ENCODE measurements at regions not wholly inside any gene's neighbourhood (a gene's known extent, or its start where the extent isn't known, plus 50 kb on each side); places are given as distances from the start of the nearest gene placed in this dataset.
"Not testable (repeated sequence)": the region's sequence is repeated elsewhere in the genome, so short reads cannot be mapped to it uniquely, and the experiment has no call there.

DNA sequence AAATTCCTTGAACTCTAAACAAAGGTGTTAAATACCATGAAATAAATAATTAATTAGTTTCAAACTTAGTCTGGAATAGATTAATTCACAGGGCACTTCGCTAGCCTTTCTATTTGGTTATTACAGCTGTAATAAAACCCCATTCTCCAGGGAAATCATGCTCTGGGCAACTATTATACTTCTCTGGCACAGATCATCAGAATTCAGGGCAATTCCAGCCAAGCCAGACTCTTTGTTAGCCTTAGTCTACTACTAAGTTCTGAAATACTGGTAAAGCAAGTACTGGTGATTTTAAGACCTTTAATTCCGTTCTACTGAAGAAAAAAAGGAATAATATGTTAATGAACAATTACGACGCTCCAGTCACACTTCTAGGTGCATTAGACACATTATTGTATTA, 123.4 kb upstream of the PDE1A start:
- no peak for DNase-seq

DNA sequence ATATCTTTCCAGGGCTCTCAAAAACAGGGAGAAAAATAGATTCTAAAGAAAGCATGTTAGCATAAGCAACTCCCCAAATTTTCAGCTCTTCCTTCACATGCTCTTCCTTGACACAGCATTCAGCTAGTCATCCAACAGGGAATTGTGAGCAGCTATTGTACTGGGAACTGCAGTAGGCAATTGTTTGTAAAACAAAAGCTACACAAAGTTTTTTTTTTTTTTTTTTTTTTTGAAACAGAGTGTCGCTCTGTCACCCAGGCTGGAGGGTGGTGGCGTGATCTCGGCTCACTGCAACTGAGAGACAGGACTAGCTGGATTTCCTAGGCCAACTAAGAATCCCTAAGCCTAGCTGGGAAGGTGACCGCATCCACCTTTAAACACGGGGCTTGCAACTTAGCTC, 125.4 kb upstream of the PDE1A start:
- DNase-seq, result not testable (repeated sequence)

DNA sequence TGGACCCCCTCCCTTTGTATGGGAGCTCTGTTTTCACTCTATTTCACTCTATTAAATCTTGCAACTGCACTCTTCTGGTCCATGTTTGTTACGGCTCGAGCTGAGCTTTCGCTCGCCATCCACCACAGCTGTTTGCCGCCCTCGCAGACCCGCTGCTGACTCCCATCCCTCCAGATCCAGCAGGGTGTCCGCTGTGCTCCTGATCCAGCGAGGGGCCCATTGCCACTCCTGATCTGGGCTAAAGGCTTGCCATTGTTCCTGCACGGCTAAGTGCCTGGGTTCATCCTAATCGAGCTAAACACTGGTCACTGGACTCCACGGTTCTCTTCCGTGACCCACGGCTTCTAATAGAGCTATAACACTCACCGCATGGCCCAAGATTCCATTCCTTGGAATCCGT, 125.9 kb upstream of the PDE1A start:
- DNase-seq, result not testable (repeated sequence)

DNA sequence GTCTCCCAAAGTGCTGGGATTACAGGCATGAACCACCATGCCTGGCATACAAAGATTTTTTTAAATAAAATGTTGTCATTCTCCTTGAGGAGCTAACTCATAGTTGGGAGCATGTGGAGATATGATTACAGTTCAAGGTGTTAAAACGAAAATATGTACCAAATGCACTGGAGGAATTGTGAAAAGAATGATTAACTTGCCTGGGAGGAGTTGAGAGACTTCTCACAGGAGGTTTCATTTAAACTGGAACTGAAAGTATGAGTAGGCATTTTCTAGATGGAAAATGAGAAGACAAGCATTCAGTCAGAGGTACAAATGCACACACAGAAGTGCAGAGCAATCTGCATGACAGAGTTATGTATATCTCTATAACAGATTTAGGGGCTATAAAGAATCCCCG, 126.6 kb upstream of the PDE1A start:
- peak; percentile 4 to 68 (median 30) for DNase-seq

DNA sequence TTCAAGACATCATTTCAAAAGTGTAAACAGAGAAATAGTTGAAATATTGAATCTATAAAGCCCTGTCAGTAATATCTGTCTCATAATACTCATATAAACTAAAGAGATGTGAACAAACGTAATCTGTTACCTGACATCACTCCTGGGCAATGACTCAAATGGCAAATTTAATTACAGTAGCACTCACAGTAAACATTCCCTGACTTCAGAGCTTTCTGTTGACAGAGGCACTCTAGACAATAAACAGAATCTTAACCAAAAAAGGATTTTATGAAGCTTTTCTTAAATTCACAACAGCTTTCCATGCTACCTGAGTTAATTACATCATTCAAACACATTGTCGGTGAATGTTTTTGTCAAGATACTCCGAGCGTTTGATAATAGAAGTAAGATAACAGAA, 128.1 kb upstream of the PDE1A start:
- no peak for DNase-seq

DNA sequence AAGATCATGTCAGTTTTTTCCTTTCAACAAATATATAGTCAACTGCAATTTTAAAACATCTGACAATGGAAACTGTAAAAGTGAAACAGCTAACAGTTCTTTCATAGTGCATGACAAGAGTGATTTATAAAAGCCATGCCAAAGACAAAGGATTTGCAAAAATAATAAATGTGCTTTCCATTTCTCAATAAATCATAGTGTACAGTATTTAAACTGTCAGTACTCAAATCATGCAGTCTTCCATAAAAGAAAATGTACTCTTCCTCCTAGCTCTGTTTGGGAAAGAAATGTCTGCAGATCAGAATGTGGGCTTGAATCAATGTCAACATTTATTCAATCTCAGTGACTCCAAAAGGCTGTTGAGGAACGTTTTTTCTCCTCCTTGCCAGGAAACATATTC, 131.7 kb upstream of the PDE1A start:
- DNase-seq, result no peak

DNA sequence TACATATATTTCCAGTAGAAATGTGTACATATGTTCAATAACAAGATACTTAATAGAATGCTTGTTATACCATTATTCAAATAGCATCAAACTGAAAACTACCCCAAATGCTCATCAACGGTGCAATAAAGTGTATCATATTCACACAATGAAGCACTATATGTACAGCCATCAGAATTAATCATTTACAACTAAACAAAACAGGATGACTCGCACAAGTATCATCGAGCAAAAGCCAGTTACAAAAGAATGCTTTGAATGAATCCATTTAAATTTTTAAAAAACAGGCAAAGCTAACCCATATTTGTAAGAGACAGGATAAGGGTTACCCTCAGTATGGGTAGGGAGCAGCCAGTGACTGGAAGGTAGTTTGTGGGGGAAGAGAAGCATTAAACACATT, 132.8 kb upstream of the PDE1A start:
- DNase-seq, result no peak

DNA sequence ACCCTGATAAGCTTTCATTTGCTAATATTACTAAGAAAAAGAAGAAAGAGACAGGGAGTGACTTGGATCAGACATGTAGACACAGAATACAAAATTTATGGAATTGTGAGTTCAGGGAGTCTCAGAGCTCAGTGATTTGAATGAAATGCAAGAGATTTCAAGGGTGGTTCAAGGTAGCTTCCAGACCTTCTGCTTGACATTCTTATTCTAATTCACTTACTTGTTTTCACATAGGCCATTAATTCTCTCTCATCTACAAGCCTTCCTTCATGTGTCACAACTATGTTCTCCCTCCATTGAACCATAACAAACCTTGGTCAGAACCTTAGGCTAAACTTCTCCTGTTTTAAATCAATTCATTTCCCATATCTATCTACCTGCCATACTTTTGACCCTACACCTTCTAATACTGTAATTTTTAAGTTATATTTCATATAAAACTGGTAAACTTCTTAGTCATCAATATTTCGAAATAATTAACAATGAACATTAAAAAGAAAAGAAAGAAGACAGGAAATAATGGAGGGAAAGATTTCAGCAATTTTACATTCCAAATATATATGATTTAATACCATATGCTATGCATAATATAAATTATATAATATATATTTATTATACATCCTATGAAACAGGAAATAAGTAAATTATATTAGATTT, 139.2 kb upstream of the PDE1A start:
- DNase-seq, result no peak

DNA sequence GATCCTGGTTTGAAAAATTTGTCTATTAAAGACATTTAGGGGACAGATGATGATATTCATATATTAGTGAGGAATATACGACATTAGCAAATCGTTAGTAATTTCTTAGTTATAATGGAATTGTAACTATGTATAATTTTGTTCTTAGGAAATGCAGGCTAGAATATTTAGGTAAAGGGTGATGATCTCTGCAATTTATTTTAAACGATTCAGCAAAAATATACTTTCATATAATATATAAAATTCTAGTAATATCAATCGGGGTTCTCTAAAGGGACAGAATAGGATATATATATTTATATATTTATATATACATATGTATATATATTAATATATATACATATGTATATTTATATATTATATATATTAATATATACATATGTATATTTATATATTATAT, 142.5 kb upstream of the DNAJC10 start:
- no peak for DNase-seq

DNA sequence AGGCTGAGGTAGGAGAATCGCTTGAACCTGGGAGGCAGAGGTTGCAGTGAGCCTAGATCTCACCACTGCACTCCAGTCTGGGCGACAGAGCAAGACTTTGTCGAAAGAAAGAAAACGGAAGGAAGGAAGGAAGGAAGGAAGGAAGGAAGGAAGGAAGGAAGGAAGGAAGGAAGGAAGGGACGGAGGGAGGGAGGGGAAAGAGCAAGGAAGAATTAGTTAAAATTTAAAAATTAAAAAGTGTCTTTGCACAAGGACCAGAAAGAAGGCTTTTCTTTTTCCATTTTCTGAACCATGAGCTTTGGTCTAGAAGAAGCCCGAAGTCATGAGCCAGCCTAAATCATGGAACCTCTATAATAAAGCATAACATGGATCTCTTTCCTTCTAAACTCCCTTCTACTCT, 138.2 kb upstream of the DNAJC10 start:
- no peak for DNase-seq

DNA sequence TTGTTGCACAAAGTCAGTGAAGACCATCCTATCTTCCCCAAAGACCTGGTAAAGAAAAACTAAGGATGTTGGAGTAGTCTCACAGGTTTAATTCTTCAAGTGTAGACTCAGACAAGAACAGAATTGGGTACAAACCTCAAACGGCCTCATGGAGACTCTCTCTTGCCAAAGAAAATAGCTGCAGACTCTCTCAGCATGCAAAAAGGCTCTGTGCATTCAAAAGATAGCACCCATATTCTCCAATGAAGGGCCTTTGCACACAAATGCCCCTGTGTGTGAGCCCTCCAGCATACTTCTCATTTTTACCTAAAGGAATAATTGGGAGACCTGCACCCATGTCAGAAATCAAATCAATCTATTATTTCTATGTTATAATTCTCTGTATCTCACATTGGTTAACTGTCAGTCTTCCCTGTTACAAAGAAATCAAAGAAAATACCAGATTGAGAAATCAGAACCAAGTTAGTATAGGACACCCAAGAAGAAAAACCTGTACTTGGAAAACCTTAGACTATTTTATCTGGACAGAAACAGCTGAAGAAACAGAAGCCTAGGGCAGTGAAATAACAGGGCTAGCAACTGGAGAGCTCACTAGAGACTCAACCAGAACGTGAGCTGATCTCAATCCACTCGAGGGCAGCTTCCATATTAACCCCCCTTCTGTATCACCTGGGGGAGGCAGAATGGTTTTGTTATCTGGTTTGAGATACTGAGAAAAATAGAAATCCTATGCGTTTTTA, 134.7 kb upstream of the DNAJC10 start:
- no peak for DNase-seq

DNA sequence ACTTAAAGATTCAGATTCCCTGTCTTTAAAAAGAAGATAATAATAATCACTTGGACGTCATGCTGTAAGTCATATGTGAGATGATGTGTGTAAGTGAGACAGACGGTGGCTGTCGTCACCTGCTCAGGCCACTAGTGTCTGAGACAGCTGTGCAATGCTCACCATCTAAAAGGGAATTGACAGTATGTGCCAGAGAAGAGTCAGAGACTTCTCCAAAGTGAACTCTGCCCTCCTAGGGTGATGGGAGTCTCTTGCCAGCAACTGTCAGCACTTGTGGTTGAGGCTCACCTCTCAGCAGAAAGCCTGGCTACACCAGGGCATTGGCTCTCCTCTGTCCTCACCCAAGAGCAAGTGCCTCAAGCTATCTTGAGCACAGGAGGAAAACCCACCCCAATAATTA, 131.6 kb upstream of the DNAJC10 start:
- no peak for DNase-seq

DNA sequence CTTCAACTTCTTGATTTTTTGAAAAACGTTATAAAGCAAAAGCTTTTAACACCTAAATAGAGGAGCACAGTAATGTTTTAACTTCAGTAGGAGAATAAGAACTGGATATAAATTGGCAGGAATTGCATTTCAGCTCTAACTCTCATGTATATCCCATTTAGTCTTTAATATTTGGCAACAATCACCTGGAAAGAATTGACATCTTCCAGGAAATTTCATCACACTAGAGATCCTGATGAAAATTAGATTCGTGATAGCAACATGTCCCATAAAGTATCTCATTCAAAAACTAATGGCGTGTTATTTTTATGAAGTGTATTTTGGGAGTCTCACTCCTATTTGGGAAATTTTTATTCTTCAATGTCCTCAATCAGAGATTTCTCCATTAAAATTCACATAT, 131.1 kb upstream of the DNAJC10 start:
- DNase-seq, result no peak

DNA sequence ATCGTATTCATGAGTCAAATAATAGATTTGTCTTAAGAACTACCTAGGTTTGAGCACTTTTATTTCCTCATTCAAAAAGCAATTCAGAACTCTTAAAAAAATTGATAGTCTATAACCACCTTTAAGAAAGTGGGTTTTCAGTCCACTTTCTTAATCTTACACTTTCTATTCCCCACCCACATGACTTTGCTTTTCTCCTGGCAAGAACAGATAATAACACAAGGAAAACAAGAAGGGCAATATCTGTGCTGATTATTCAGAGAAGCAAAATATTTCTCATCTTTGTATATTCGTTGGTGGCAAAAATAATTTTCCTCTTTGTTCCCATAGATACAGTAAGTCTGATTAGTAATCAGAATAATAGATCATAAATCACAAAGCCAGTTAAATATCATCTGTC, 130.6 kb upstream of the DNAJC10 start:
- DNase-seq, result no peak

DNA sequence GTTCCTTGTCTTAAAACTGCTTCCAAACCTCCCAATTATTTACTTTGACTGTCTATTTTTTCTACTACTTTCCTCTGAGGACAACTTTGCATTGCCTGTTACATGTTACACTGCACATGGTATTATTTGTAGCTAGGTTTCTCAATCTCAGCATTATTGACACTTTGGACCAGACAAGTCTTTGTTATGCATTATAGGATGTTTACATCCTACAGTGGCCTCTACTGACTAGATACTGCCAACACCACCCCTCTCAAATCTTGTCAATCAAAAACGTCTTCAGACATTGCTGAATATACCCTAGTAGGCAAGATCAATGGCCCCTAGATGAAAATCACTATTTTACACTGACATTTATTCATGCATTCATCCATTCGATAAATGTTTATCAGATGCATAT, 129.6 kb upstream of the DNAJC10 start:
- DNase-seq, result no peak

DNA sequence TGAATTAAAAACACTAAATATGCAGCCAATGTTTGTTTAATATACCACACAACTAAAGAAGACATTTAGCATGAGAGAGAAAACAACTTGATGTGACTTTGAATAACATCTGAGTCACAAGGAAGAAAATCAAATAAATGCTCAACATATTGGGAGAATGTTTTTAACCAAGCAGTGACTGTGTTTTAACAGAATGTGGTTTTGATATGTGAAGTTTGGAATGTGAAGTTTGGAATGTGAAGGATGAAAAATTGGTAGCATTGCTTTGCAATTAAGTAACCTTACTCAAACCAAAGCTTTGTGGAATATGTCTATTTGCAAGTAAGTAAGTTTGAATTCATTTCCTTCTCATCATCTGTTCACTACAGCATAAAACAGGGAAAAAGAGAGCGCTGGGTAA, 128.2 kb upstream of the DNAJC10 start:
- no peak for DNase-seq

DNA sequence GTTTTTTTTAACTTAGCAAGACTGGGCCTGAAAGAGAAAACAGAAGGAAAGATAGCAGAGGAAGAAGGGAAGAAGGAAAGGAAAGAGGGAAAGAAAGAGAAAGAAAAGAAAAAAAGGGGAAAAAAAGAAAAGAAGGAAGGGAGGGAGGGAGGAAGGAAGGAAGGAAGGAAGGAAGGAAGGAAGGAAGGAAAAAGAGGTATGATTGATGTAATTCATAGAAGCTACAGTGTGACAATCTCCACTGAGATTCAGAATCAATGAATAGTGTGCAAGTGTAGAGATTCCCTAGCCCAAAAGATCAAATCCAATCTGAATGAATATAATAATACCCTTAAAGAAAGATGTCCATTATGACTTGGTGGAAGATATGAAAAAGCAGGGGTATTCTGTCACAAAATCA, 126.9 kb upstream of the DNAJC10 start:
- no peak for DNase-seq

DNA sequence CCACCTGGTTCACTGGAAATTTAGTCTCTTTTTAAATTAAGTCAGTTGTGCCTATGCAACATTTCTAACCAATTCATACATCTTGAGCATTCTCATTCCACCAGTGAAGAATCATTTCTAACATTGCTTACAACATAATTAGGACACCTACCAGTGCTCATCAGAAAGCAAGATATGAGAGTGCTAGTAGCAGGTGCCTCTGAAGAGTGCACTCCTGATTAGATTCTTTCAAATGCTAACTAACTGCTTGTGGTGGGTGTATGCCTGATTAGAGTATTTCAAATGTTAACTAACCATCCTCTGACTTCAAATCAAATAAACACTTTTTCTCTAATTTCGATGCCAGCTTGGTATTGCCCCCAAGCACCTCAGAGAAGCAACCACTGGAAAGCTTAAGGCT, 124.3 kb upstream of the DNAJC10 start:
- DNase-seq, result no peak

DNA sequence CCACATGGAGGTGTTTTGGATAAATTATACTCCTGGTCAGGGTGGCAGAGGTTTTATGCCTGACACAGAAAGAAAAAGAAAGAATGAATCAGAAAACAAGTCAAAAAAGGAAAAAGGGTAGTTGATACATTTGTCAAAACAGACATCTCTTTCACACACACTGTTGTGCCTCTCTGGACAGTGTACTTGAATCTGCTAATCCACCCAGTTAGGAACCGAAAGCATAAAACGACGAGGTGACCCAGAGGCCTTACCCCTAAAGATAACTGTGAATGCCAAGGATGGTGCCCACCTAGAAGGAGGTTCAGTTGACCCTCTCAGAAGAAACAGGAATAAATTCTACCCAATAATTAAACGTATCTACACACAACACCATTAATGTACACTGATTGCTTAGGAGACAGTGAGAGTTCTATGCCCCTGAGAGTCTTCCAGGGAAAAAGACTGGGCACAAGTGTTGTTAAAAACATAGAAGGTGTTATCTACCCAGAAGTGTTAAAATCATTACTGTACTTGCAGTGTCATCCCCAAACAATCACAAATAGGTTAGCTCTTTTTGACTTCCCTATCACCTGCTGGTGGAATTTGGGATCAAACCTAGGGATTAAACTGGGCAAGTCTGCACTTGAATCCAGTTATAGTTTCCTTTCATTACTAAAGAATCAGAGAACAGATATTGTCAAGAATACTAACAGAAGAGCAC, 123.2 kb upstream of the DNAJC10 start:
- DNase-seq, result no peak

DNA sequence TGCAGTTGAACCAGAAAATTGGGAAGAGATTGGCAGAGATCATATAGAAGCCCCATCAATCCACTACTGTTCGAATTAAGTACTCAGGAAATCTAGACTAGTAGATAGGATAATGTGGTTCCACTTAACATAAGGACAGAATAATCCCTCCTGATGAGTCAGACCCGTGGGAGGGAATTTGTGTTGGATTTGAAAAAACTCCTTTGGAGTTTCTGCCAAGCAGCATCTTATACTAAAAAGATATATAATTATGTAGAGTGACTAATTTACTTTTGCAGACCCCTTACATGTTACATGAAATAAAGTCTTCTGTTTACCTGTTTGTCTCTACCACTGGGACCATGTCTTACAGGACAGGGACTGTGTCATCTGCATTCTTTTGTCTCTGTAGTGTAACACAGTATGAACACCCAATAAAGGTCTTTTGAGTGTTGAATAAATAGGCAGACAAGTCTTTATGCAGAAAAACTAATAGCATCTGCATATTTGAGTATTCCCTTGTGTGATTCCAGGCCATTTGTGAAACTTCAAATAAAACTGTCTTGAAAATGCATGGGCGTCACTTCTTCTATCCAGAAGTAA, 122.6 kb upstream of the DNAJC10 start:
- DNase-seq, result peak in 3 of 4 experiments; percentile 4 to 24 (median 11)

DNA sequence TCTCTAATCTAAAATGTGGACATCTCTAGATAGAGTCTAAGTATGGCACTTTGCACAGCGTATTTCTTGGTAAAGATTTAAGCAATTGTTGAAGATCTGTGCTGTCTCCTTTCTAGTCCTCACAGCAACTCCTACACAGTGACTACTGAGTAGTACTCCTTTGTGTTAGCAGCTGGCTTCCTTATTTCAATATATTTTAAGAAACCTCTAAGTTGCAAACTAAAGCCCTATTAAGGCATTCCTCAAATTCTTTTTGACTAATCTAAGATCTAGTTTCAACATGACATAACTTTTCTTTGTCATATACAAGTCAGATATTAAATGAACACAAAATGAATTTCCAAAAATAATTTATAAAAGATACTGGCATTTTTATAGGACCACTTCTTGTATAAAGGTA, 121.8 kb upstream of the DNAJC10 start:
- DNase-seq, result peak in 3 of 4 experiments; percentile 1 to 17 (median 15)

DNA sequence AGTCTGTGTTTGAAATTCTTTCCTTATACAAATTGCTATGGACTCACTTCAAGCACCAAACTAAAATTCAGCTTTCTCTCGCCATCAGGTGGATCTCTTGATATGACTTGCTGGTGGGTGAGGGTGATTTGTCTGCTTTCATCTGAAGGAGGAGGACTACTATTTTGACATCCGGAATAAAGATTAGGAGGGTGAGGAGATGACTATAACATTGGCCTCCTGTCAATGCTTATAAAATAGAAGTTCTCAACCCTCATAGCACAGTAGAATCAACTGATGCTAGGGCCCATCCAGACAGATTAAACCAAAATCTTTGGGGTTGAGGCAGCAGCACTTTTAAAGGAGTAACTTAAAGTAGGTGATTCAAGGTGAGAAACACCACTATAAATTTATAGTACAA, 120.4 kb upstream of the DNAJC10 start:
- DNase-seq, result no peak

DNA sequence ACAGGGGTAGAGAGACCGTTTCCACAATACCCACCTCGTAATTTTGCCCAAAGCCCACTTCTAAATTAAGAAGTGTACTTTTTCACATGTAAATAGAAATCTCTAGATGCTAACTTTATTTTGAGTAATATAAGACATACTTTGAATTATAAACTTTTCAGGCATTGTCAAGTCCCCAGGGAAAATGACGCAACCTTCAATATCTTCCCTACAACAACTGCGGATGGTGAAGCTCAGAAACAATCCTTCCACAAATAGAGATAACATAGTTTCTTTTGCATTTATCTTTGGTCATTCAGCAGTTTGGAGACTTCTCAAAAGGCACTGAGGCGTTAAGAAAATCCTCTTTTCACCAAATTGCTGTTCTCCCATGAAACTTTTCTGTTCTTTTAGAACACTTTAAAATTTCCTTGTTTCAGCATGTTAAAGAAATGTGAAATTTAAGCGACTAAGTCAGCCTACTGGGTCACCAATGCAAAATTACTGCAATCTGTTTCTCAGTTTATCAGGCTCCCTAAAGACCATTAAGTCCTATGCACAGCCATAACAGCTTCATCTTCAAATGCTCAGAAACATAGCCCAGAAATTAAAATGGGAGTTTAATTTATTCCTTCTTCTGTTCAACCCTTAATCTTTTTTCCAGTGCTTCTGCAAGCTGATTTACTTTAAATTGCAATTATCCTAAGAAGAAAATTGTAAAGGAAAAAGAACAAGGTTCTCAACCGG, 118.3 kb upstream of the DNAJC10 start:
- no peak for DNase-seq

Data from suppressor macrophage (primary cell).